ENCODE measurements at regions not wholly inside any gene's neighbourhood (a gene's known extent, or its start where the extent isn't known, plus 50 kb on each side); places are given as distances from the start of the nearest gene placed in this dataset.

- intact Hi-C loops (cut with DNase I; ENCODE audit: low total_unique reads) = loop anchor here (10.0 kb wide), 1 partner anchor 58 kb away; no protein-coding TSS in a partner anchor
- Histone ChIP-seq H3K9me3 (no peaks in the 10 kb centered on the region), H3K4me1 (peaks cover 0 to 19% (median 12%) of the 10 kb centered on the region in 4 donors), H3K27ac (no peak overlapping the region), H3K4me3 (no peak overlapping the region), H3K27me3 (no peaks in the 10 kb centered on the region), H3K36me3 (no peaks in the 10 kb centered on the region)
- DNase-seq = no peak
- TF ChIP-seq CTCF (IDR thresholded peaks at IDR 0.05) = no peak
Observed at GRCh38 chr15:31433091-31433490, 106.5 kb downstream of the KLF13 start.

GRCh38 chr15:31433574-31433973, 106.9 kb downstream of the KLF13 start:
- Histone ChIP-seq H3K36me3 (no peaks in the 10 kb centered on the region), H3K9me3 (no peaks in the 10 kb centered on the region), H3K4me1 (peaks cover 0 to 19% (median 12%) of the 10 kb centered on the region in 4 donors), H3K4me3 (no peak overlapping the region), H3K27ac (no peak overlapping the region), H3K27me3 (no peaks in the 10 kb centered on the region)
- intact Hi-C loops (cut with DNase I; ENCODE audit: low total_unique reads) = loop anchor here (10.0 kb wide), 1 partner anchor 59 kb away; no protein-coding TSS in a partner anchor
- no peak for TF ChIP-seq CTCF (IDR thresholded peaks at IDR 0.05)
- no peak for DNase-seq

GRCh38 chr15:31434275-31434587, 107.6 kb downstream of the KLF13 start:
- no peak for TF ChIP-seq CTCF (IDR thresholded peaks at IDR 0.05)
- H3K27ac ChIP-seq = peak overlapping the region; percentile 50 to 57

GRCh38 chr15:31434588-31435260, 108.1 kb downstream of the KLF13 start:
- Histone ChIP-seq H3K27me3 (no peaks in the 10 kb centered on the region), H3K4me1 (peaks cover 0 to 19% (median 12%) of the 10 kb centered on the region in 4 donors), H3K4me3 (peak overlapping the region in 1 of 2 donors; percentile 19), H3K27ac (peak overlapping the region; percentile 50 to 57), H3K36me3 (no peaks in the 10 kb centered on the region), H3K9me3 (no peaks in the 10 kb centered on the region)
- no peak for TF ChIP-seq CTCF (IDR thresholded peaks at IDR 0.05)
- intact Hi-C loops (cut with DNase I; ENCODE audit: low total_unique reads) = loop anchor here (5.0 to 10.0 kb wide), 4 partner anchors 53 to 232 kb away; no protein-coding TSS in a partner anchor
- DNase-seq = peak in 1 of 2 donors; percentile 70

More at GRCh38 chr15:31434275-31434587, 107.6 kb downstream of the KLF13 start:
- H3K4me1 ChIP-seq = peaks cover 0 to 19% (median 12%) of the 10 kb centered on the region in 4 donors
- no peak for DNase-seq
- H3K27me3 ChIP-seq = no peaks in the 10 kb centered on the region
- H3K4me3 ChIP-seq = no peak overlapping the region
- no peaks in the 10 kb centered on the region for H3K36me3 ChIP-seq
- intact Hi-C loops (cut with DNase I; ENCODE audit: low total_unique reads) = loop anchor here (10.0 kb wide), 1 partner anchor 59 kb away; no protein-coding TSS in a partner anchor
- H3K9me3 ChIP-seq = no peaks in the 10 kb centered on the region

DNA sequence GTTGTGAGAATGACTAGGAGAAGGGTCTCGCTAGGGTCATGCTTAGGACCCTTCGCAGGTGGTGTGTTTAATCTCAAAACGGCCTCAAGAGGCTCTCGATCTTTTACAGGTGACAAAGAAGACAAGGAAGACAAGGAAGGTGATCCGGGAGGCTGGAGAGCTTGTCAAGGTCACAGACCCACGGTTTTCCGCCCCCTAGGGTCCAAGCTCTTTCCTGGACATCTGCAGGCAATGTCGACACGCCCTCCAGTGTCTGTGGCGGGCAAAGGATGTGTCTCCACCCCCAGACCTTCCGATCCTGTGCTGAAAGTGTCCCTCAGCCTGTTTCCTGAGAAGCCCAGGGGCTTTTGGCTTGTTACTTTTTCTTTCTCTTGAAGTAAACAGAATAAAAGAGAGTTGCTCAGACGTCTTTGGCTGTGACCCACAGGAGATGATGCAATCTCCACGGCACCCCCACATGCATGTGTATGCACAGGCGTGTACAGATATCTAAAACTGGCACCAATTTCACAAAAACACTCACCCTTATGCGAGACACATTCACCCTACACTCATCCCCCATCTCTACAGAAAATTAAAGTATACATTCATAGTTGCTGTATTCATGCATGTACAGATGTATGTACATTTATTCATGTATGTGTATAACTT, 108.8 kb downstream of the KLF13 start:
- peaks cover 0 to 20% (median 12%) of the 10 kb centered on the region in 4 donors for H3K4me1 ChIP-seq
- intact Hi-C loops (cut with DNase I; ENCODE audit: low total_unique reads) = loop anchor here (5.0 to 10.0 kb wide), 4 partner anchors 52 to 233 kb away; no protein-coding TSS in a partner anchor
- DNase-seq = peak; percentile 78 to 86
- peak overlapping the region; percentile 50 to 57 for H3K27ac ChIP-seq
- TF ChIP-seq CTCF (IDR thresholded peaks at IDR 0.05) = peak; percentile 62 to 70
- no peaks in the 10 kb centered on the region for H3K27me3 ChIP-seq
- H3K36me3 ChIP-seq = no peaks in the 10 kb centered on the region
- peak overlapping the region in 1 of 2 donors; percentile 19 for H3K4me3 ChIP-seq
- no peaks in the 10 kb centered on the region for H3K9me3 ChIP-seq

Measured in tibial artery (tissue), 4 donors.